BJ (cell line): ENCODE measurements at regions not wholly inside any gene's neighbourhood (a gene's known extent, or its start where the extent isn't known, plus 50 kb on each side); places are given as distances from the start of the nearest gene placed in this dataset.

Experiments used
- CTCF ChIA-PET: fragments of 350-600 bp; formaldehyde crosslinking; extraction: SDS; loops from one replicate; lab custom pipeline; 2021; ENCODE audit warnings: antibody characterized with exemption, inconsistent platforms; lab: Yijun Ruan, JAX
- POLR2A ChIA-PET: fragments of 300-600 bp; sonication (Branson Sonifier 250); formaldehyde crosslinking; extraction: SDS; loops from one replicate; lab custom pipeline; 2021; ENCODE audit warnings: antibody characterized with exemption; lab: Charles Lee
- DNase-seq: peaks from one replicate; pipeline ENCODE4 v3.0.0-alpha.2; 2011; ENCODE audit warnings: low read depth
- H3K27me3 ChIP-seq: 2 replicates; pipeline ENCODE4 v1.6.0; 2011; ENCODE audit warnings: low read length; ENCODE audit not compliant: control insufficient read depth, insufficient read depth
- H3K36me3 ChIP-seq: 2 replicates; pipeline ENCODE4 v1.5.1; 2011; ENCODE audit warnings: low read length; ENCODE audit not compliant: control insufficient read depth, insufficient read depth
- H3K4me3 ChIP-seq: 2 replicates; pipeline ENCODE4 v1.5.1; 2011; ENCODE audit warnings: low read depth, mild to moderate bottlenecking, control low read depth, low read length
- TF ChIP-seq, protein P1 (sequence below): IDR thresholded peaks from 2 replicates; pipeline ENCODE4 v1.5.1; 2011; ENCODE audit warnings: low read depth, mild to moderate bottlenecking, control low read depth, inconsistent platforms, low read length, moderate library complexity; ENCODE audit not compliant: insufficient read depth

DNA sequence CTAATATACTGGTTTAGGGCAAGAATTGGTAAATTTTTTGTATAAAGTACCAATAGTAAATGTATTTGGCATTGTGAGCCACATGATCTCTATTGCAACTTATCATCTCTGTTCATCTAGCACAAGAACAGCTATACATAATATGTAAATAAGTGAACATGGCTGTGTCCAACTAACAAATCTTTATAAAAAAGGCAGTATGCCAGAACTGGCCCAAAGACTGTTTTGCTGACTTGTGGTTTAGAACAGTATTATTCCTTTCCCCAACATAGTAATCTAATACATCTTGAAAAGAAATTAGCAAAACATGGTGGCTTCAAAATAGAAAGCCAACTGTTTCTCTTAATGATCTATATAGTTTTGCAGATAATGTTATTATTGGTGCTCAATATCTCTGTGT, 441.4 kb upstream of the CELF4 start:
- CTCF ChIA-PET: no interaction called here

GRCh38 chr18:38006541-38006940, 440.9 kb upstream of the CELF4 start:
- ChIA-PET CTCF (no interaction called here), POLR2A (no interaction called here)
- no peaks in the 10 kb centered on the region for H3K36me3 ChIP-seq
- H3K4me3 ChIP-seq: no peak overlapping the region
- H3K27me3 ChIP-seq: no peaks in the 10 kb centered on the region
- TF ChIP-seq, protein P1, sequence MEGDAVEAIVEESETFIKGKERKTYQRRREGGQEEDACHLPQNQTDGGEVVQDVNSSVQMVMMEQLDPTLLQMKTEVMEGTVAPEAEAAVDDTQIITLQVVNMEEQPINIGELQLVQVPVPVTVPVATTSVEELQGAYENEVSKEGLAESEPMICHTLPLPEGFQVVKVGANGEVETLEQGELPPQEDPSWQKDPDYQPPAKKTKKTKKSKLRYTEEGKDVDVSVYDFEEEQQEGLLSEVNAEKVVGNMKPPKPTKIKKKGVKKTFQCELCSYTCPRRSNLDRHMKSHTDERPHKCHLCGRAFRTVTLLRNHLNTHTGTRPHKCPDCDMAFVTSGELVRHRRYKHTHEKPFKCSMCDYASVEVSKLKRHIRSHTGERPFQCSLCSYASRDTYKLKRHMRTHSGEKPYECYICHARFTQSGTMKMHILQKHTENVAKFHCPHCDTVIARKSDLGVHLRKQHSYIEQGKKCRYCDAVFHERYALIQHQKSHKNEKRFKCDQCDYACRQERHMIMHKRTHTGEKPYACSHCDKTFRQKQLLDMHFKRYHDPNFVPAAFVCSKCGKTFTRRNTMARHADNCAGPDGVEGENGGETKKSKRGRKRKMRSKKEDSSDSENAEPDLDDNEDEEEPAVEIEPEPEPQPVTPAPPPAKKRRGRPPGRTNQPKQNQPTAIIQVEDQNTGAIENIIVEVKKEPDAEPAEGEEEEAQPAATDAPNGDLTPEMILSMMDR: no peak
- no peak for DNase-seq

More for the DNA sequence above, 441.4 kb upstream of the CELF4 start:
- TF ChIP-seq, protein P1: no peak
- H3K36me3 ChIP-seq: no peaks in the 10 kb centered on the region
- H3K4me3 ChIP-seq: no peak overlapping the region
- H3K27me3 ChIP-seq: no peaks in the 10 kb centered on the region
- no peak for DNase-seq
- POLR2A ChIA-PET: no interaction called here

GRCh38 chr18:37997695-37998094, 432.1 kb upstream of the CELF4 start:
- ChIA-PET POLR2A (no interaction called here), CTCF (interaction anchor here (0.6 kb wide), 1 partner anchor 39 kb away, joined by 3 read pairs; no protein-coding TSS in a partner anchor)
- TF ChIP-seq, protein P1: no peak
- DNase-seq: no peak
- no peaks in the 10 kb centered on the region for H3K27me3 ChIP-seq
- no peaks in the 10 kb centered on the region for H3K36me3 ChIP-seq
- H3K4me3 ChIP-seq: no peak overlapping the region

GRCh38 chr18:37987901-37988300, 422.3 kb upstream of the CELF4 start:
- POLR2A ChIA-PET: no interaction called here
- CTCF ChIA-PET: no interaction called here
- H3K27me3 ChIP-seq: no peaks in the 10 kb centered on the region

GRCh38 chr18:37986665-37987064, 421.1 kb upstream of the CELF4 start:
- H3K4me3 ChIP-seq: no peak overlapping the region
- no peak for DNase-seq
- ChIA-PET CTCF (no interaction called here), POLR2A (no interaction called here)
- no peaks in the 10 kb centered on the region for H3K27me3 ChIP-seq
- H3K36me3 ChIP-seq: no peaks in the 10 kb centered on the region
- TF ChIP-seq, protein P1: no peak

More at GRCh38 chr18:37987901-37988300, 422.3 kb upstream of the CELF4 start:
- H3K36me3 ChIP-seq: no peaks in the 10 kb centered on the region
- H3K4me3 ChIP-seq: no peak overlapping the region
- TF ChIP-seq, protein P1: no peak
- DNase-seq: no peak
